Transverse colon (tissue), 4 donors: ENCODE measurements at regions not wholly inside any gene's neighbourhood (a gene's known extent, or its start where the extent isn't known, plus 50 kb on each side); places are given as distances from the start of the nearest gene placed in this dataset.

Source experiments
- DNase-seq: peaks from one replicate; pipeline ENCODE4 v3.0.0-alpha.2; 2019
- H3K27ac ChIP-seq, 4 donors: fragments of 200-600 bp; sonication (generic); 2 replicates each; pipeline ENCODE4 v1.5.1; 2016 to 2018; ENCODE audit warnings: inconsistent platforms in 4 of 4
- H3K27me3 ChIP-seq: fragments of 200-600 bp; sonication (generic); 2 replicates; pipeline ENCODE4 v1.5.1; 2017; ENCODE audit warnings: inconsistent platforms
- H3K36me3 ChIP-seq, 4 donors: fragments of 200-600 bp; sonication (generic); 2 replicates each; pipeline ENCODE4 v1.5.1; 2017 to 2019; ENCODE audit warnings: inconsistent platforms in 4 of 4
- H3K4me1 ChIP-seq, 4 donors: fragments of 200-600 bp; sonication (generic); 2 replicates each; pipeline ENCODE4 v1.5.1; 2017 to 2020; ENCODE audit warnings: inconsistent platforms in 4 of 4
- H3K4me3 ChIP-seq, 4 donors: fragments of 200-600 bp; sonication (generic); 1 replicate in 1 of 4; 2 replicates in 3 of 4; pipeline versions ENCODE4 v1.5.1 to v1.6.1; 2017 to 2019; ENCODE audit warnings: inconsistent platforms in 4 of 4
- H3K9me3 ChIP-seq, 2 donors: fragments of 200-600 bp; sonication (generic); 2 replicates each; pipeline ENCODE4 v1.5.1; 2017 to 2019; ENCODE audit warnings: inconsistent platforms in 2 of 2
- EP300 ChIP-seq: sonication (generic); formaldehyde crosslinking; IDR thresholded peaks from one replicate; pipeline ENCODE4 v1.6.1; 2017; ENCODE audit warnings: antibody characterized with exemption, low read depth
- POLR2A ChIP-seq: fragments of 450-650 bp; IDR thresholded peaks from one replicate; pipeline ENCODE4 v1.6.1; 2016; ENCODE audit warnings: antibody characterized with exemption, mild to moderate bottlenecking, moderate library complexity
- POLR2AphosphoS5 ChIP-seq, 3 donors: sonication (generic); formaldehyde crosslinking; IDR thresholded peaks; one replicate each; pipeline ENCODE4 v1.6.1; 2016; ENCODE audit warnings: antibody characterized with exemption in 3 of 3
- WGBS, 2 donors: methylation state at CpG; one replicate each; pipeline ENCODE4 v1.1.5; 2018; ENCODE audit warnings: low coverage in 1 of 2; 5-methylcytosine and 5-hydroxymethylcytosine counted together
- in situ Hi-C, 4 donors: fragments of 200-750 bp; cut with MboI; loops; one replicate each; pipeline versions ENCODE4 v1.15.0 to v1.15.1; 2017; ENCODE audit warnings: low sequenced_read_pairs in 3 of 4, low pct_ligation_motif_present in 1 of 4, low pct_unique_long_range_greater_than_20kb in 1 of 4
- intact Hi-C: fragments of 100-400 bp; cut with DNase I; formaldehyde crosslinking; loops from one replicate; pipeline ENCODE4 v1.15.1; 2023; ENCODE audit warnings: low total_unique reads
- TF ChIP-seq, protein P1 (sequence below), 5 experiments: fragments of 200-600 bp in 3 of 5; fragments of 450-650 bp in 2 of 5; sonication (generic) in 3 of 5; IDR thresholded peaks; 1 replicate in 2 of 5; 2 replicates in 3 of 5; pipeline ENCODE4 v1.5.1; 2016 to 2017; ENCODE audit warnings: antibody characterized with exemption in 5 of 5, inconsistent platforms in 3 of 5, mild to moderate bottlenecking in 2 of 5, moderate library complexity in 1 of 5

DNA sequence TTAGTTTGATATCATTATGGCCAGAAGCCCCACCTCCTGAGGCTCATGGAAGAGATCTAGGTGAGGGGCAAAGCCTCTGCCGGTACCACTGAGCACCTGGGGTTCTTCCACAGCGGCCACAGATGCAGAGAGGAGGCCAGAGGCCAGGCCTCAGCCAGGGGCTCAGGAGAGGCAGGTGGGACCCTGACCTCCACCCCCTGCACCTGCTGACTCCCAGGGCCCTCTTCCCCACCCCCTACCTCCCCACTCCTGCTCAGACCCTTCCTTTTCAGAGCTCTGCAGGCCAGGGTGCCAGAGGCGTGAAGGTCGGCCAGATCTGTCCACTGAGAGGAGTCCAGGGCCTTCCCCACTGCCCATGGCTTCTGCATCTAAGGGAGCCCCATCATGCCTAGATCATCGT is 178.7 kb upstream of the PPP2R2D start:
- no peak for TF ChIP-seq EP300
- TF ChIP-seq, protein P1, sequence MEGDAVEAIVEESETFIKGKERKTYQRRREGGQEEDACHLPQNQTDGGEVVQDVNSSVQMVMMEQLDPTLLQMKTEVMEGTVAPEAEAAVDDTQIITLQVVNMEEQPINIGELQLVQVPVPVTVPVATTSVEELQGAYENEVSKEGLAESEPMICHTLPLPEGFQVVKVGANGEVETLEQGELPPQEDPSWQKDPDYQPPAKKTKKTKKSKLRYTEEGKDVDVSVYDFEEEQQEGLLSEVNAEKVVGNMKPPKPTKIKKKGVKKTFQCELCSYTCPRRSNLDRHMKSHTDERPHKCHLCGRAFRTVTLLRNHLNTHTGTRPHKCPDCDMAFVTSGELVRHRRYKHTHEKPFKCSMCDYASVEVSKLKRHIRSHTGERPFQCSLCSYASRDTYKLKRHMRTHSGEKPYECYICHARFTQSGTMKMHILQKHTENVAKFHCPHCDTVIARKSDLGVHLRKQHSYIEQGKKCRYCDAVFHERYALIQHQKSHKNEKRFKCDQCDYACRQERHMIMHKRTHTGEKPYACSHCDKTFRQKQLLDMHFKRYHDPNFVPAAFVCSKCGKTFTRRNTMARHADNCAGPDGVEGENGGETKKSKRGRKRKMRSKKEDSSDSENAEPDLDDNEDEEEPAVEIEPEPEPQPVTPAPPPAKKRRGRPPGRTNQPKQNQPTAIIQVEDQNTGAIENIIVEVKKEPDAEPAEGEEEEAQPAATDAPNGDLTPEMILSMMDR (IDR thresholded peaks at IDR 0.05) = no peak
- no peak for TF ChIP-seq POLR2AphosphoS5 (IDR thresholded peaks at IDR 0.05)
- no peak for TF ChIP-seq POLR2A
- H3K9me3 ChIP-seq = no peaks in the 10 kb centered on the region
- no peak for DNase-seq
- H3K36me3 ChIP-seq = no peaks in the 10 kb centered on the region
- no peak overlapping the region for H3K4me3 ChIP-seq
- WGBS, 2 donors = 81 to 100% methylated on average over 1 to 5 of the region's 5 CpGs
- intact Hi-C loops (no loop called here), in situ Hi-C loops (no loop called here)
- H3K27ac ChIP-seq = no peak overlapping the region
- H3K4me1 ChIP-seq = peaks cover 0 to 11% (median 3%) of the 10 kb centered on the region in 4 donors
- H3K27me3 ChIP-seq = no peaks in the 10 kb centered on the region

GRCh38 chr10:131722525-131723264 is 178.1 kb upstream of the PPP2R2D start:
- no peaks in the 10 kb centered on the region for H3K36me3 ChIP-seq
- no peak overlapping the region for H3K27ac ChIP-seq
- H3K27me3 ChIP-seq = no peaks in the 10 kb centered on the region
- intact Hi-C loops = no loop called here
- H3K4me1 ChIP-seq = peaks cover 0 to 11% (median 3%) of the 10 kb centered on the region in 4 donors
- DNase-seq = no peak
- 69 to 87% methylated on average over 2 to 22 of the region's 22 CpGs for WGBS, 2 donors
- TF ChIP-seq EP300 (no peak), POLR2A (no peak), POLR2AphosphoS5 (IDR thresholded peaks at IDR 0.05) (no peak)
- TF ChIP-seq, protein P1 (IDR thresholded peaks at IDR 0.05) = no peak
- no peak overlapping the region for H3K4me3 ChIP-seq
- H3K9me3 ChIP-seq = no peaks in the 10 kb centered on the region
- in situ Hi-C loops = no loop called here

DNA sequence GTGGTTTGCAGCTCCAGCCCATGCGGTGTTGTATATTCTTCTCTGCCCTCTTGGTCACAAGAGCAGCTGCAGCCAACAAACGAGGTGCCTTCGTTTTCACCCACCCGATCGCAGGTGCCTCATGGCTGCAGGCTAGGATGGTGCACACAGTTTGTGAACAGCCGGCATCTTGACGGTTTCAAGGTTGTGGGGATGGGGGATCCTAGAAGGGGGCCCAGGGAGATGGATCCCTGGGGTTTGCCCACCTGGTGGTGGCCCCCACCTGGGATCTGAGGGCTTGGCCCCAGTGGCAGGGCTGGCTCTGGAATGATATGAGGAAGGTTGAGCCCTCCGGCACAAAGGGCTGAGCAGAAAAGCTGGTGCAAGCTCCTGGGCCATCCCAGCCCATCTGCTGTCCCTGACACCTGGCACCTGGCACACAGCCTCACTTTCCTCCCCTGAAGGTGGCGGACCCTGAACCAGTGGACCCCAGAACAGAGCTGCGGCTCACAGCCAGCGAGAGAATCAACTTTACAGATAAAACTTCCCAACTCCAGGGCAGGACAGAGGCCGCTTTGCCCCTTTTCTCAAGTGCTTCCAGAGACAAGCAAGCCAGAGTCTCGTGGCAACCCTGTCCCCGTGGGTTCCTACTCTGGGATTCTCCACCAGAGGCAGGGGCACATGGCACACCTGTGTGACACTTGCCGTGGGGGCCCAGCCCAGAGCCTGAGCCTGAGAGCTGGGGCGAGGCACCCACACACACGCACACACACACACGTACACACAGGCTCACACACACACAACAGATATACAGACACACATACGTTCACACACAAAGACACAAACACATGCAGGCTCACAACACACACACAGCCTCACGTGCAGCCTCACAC is 177.3 kb upstream of the PPP2R2D start:
- in situ Hi-C loops (no loop called here), intact Hi-C loops (no loop called here)
- Histone ChIP-seq H3K4me3 (no peak overlapping the region), H3K9me3 (no peaks in the 10 kb centered on the region), H3K27me3 (no peaks in the 10 kb centered on the region), H3K27ac (no peak overlapping the region), H3K36me3 (no peaks in the 10 kb centered on the region), H3K4me1 (peaks cover 0 to 11% (median 3%) of the 10 kb centered on the region in 4 donors)
- WGBS, 2 donors = 76% methylated on average over 19 of the region's 20 CpGs; no CpG with 5 or more reads in 1 of the 2 donors
- TF ChIP-seq, protein P1 (IDR thresholded peaks at IDR 0.05) = no peak
- no peak for TF ChIP-seq POLR2A
- no peak for TF ChIP-seq POLR2AphosphoS5 (IDR thresholded peaks at IDR 0.05)
- no peak for TF ChIP-seq EP300
- no peak for DNase-seq

DNA sequence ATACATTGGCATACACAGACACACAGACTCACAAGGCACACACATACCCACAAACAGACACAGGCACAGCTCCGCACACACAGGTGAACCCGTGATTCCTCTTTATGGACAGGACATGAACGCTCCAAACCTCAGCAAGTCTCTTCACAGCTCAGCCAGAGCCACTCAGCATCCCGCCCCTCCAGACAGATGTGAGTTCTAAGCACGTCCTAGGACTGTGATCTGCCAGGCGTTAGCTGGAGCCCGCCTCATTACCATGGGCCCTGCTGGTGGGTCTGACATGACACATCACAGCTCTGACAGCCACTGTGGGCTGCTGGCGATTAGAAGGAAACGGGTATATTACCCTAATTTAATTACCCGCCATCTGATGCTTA is 176.7 kb upstream of the PPP2R2D start:
- Histone ChIP-seq H3K27ac (no peak overlapping the region), H3K9me3 (no peaks in the 10 kb centered on the region), H3K4me1 (peaks cover 0 to 11% (median 3%) of the 10 kb centered on the region in 4 donors), H3K36me3 (no peaks in the 10 kb centered on the region), H3K27me3 (no peaks in the 10 kb centered on the region), H3K4me3 (no peak overlapping the region)
- intact Hi-C loops (no loop called here), in situ Hi-C loops (no loop called here)
- DNase-seq = no peak
- TF ChIP-seq EP300 = no peak
- TF ChIP-seq, protein P1 (IDR thresholded peaks at IDR 0.05) = no peak
- WGBS, 2 donors = 68% methylated on average over 10 of the region's 10 CpGs; no CpG with 5 or more reads in 1 of the 2 donors
